BE2C (cell line): ENCODE measurements at regions not wholly inside any gene's neighbourhood (a gene's known extent, or its start where the extent isn't known, plus 50 kb on each side); places are given as distances from the start of the nearest gene placed in this dataset.

ENCODE experiments used
- DNase-seq: peaks from one replicate; pipeline ENCODE4 v3.0.0-alpha.2; 2020
- H3K27me3 ChIP-seq: fragments of 250-450 bp; sonication (Bioruptor Pico); 2 replicates; pipeline ENCODE4 v1.5.1; 2020; ENCODE audit warnings: mild to moderate bottlenecking
- H3K36me3 ChIP-seq: fragments of 250-450 bp; sonication (Bioruptor Pico); 2 replicates; pipeline ENCODE4 v1.5.1; 2020; ENCODE audit warnings: mild to moderate bottlenecking
- H3K4me1 ChIP-seq: fragments of 250-450 bp; sonication (Bioruptor Pico); 2 replicates; pipeline ENCODE4 v1.5.1; 2020
- H3K4me3 ChIP-seq: 2 replicates; pipeline ENCODE4 v1.5.1; 2011; ENCODE audit warnings: low read depth, low read length
- H3K9me3 ChIP-seq: fragments of 250-450 bp; sonication (Bioruptor Pico); 2 replicates; pipeline ENCODE4 v1.5.1; 2020
- TF ChIP-seq, protein P1 (sequence below): IDR thresholded peaks from 2 replicates; pipeline ENCODE4 v1.5.1; 2012; ENCODE audit warnings: mild to moderate bottlenecking, low read depth, low read length

DNA sequence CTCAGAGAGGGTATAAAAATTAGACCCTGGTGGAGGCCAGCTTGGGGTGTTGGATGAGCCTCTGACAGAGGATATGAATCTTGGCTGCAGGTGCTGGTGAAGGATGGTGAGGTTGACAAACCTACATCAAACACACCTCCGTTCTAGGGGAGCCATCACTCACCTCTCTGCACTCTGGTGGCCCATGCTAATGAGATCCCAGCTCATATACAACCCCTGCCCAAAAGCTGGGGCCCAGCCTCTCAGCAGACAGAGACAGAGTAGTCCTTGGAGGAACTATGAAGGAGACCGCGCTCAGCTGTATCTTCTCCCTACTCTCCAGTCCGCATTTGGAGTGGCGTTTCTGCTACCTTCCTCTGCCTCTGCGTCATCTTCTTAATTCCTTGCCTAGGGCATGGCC, 83.1 kb upstream of the SORCS3 start:
- Histone ChIP-seq H3K4me3 (no peak overlapping the region), H3K36me3 (no peaks in the 10 kb centered on the region), H3K27me3 (no peaks in the 10 kb centered on the region), H3K9me3 (no peaks in the 10 kb centered on the region), H3K4me1 (no peaks in the 10 kb centered on the region)
- DNase-seq, result no peak
- TF ChIP-seq, protein P1, sequence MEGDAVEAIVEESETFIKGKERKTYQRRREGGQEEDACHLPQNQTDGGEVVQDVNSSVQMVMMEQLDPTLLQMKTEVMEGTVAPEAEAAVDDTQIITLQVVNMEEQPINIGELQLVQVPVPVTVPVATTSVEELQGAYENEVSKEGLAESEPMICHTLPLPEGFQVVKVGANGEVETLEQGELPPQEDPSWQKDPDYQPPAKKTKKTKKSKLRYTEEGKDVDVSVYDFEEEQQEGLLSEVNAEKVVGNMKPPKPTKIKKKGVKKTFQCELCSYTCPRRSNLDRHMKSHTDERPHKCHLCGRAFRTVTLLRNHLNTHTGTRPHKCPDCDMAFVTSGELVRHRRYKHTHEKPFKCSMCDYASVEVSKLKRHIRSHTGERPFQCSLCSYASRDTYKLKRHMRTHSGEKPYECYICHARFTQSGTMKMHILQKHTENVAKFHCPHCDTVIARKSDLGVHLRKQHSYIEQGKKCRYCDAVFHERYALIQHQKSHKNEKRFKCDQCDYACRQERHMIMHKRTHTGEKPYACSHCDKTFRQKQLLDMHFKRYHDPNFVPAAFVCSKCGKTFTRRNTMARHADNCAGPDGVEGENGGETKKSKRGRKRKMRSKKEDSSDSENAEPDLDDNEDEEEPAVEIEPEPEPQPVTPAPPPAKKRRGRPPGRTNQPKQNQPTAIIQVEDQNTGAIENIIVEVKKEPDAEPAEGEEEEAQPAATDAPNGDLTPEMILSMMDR, result no peak

- Histone ChIP-seq H3K9me3 (no peaks in the 10 kb centered on the region), H3K4me3 (no peak overlapping the region), H3K27me3 (no peaks in the 10 kb centered on the region), H3K36me3 (no peaks in the 10 kb centered on the region), H3K4me1 (no peaks in the 10 kb centered on the region)
- DNase-seq, result no peak
- TF ChIP-seq, protein P1, result no peak
Measured at GRCh38 chr10:104559935-104560334, 81.2 kb upstream of the SORCS3 start.

DNA sequence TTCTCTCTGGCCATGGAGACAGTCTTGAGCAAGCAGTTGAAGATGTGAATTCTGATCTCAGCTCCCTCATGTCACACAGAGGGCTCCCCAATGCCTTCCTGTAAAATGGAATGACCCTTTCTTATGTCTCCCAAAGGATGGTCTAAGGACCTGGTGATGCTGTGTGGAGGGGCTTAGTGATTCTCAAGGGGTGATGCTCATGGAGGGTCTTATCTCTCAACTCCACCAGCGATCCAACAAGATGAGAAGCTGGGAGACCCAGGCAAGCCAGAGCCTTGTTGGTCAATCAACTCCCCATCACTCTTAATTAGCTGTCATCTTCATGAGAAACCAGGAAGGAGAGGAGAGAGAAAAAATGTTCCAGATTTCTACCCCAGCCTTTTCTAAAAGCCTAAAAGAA, 78.0 kb upstream of the SORCS3 start:
- TF ChIP-seq, protein P1, result no peak
- Histone ChIP-seq H3K4me1 (no peaks in the 10 kb centered on the region), H3K4me3 (no peak overlapping the region), H3K36me3 (no peaks in the 10 kb centered on the region), H3K27me3 (no peaks in the 10 kb centered on the region), H3K9me3 (no peaks in the 10 kb centered on the region)
- no peak for DNase-seq

DNA sequence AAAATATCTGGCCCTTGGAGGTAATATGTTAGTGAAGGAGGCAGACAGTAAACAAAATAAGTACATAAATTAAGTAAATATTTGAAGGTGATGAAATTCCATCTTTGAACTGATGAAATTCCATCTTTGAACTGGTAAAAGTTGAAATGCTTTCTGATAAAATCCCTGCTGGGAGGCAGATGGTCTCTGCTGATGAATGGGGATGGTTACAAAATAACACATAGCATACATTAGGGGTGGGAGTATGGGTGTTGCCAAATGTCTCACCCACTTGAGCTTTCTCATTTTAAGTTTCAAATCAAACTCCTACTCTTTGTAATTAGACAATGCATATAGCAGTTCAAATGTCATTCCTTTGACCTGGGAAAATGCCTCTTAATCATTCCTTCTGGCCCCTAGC, 77.5 kb upstream of the SORCS3 start:
- Histone ChIP-seq H3K36me3 (no peaks in the 10 kb centered on the region), H3K4me3 (no peak overlapping the region), H3K4me1 (no peaks in the 10 kb centered on the region), H3K9me3 (no peaks in the 10 kb centered on the region), H3K27me3 (no peaks in the 10 kb centered on the region)
- TF ChIP-seq, protein P1, result no peak
- no peak for DNase-seq

- H3K27me3 ChIP-seq, result no peaks in the 10 kb centered on the region
- no peak for DNase-seq
- no peaks in the 10 kb centered on the region for H3K4me1 ChIP-seq
- H3K9me3 ChIP-seq, result no peaks in the 10 kb centered on the region
- TF ChIP-seq, protein P1, result no peak
- H3K36me3 ChIP-seq, result no peaks in the 10 kb centered on the region
- H3K4me3 ChIP-seq, result no peak overlapping the region
Measured at GRCh38 chr10:104574427-104574826, 66.7 kb upstream of the SORCS3 start.

- Histone ChIP-seq H3K4me3 (no peak overlapping the region), H3K4me1 (no peaks in the 10 kb centered on the region), H3K27me3 (no peaks in the 10 kb centered on the region), H3K36me3 (no peaks in the 10 kb centered on the region), H3K9me3 (no peaks in the 10 kb centered on the region)
- DNase-seq, result no peak
- TF ChIP-seq, protein P1, result no peak
Measured at GRCh38 chr10:104574838-104575237, 66.3 kb upstream of the SORCS3 start.
